NCI-H2171 (cell line): ENCODE measurements at regions not wholly inside any gene's neighbourhood (a gene's known extent, or its start where the extent isn't known, plus 50 kb on each side); places are given as distances from the start of the nearest gene placed in this dataset.

Experiments
- DNase-seq: peaks from one replicate; lab custom pipeline; 2025; lab: John Stamatoyannopoulos, UW

DNA sequence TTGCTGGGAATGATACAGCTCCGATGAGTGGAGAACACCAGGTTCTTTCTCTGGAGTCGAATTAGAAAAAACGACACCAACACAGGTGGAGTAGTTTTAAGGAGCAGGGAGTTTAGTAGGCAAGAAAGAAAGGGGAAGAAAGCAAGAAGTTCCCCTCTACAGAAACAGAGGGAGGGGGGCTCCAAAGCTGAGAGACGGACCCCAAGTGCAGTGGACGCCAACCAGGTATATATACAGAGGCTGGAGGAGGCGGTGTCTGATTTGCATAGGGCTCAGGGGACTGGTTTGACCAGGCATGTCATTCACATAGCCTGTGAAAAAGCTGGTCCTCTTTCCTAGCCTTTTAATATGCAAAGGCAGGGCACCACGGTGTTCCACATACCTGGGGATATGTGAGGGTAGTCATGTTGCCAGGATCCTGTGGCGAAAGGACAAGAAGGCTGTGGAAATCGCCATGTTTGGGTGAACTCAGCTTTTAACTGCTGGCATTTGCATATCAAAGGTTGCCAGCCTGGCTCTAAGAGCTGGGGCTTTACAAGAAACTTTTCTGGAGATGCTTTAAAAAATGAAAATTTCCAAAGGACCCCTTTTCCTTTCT, 887.4 kb upstream of the EPHA6 start:
- no peak for DNase-seq

DNA sequence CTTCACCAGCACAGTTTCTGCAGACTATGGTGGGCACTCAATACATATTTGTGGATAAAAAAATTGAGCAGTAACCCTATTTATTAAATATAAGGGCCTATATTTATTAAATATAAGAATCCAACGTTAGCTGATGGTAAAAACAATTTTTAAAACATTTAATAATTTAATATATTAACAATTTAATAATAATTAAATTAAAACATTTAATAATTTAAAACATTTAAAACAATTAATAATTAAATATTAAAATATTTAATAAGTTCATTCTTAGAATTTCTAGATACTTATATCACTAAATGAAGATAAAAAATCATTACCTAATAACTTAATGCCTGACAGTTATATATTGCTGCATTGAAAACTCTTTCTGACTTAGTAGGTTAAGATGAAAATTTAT, 880.2 kb upstream of the EPHA6 start:
- DNase-seq = no peak

DNA sequence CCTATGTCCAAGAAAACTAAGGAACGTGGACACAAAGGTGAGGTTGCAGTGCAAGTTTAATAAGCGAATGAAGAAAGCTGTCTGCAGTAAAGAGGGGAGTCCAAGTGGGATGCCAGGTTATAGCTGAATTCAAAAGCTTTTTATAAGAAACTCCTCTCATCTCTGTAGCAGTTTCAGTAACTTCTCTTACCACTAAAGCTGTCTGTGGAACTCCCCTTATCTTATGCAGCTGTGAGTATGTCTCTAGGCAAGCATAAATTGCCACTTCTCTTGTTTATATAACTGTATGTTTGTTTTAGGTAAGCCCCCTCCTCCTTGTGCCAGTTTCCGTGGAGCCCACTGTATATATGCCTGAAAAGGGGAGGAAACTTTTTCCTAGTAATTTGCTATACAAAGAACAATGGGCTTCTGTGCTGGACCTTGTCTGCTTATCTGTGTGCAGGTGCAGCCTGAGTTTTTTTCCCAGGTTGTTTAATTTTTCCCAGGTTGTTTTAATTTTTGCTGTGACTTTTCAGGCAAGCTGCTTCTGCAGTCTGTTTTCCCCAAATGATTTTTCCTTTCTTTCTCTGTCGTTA, 875.1 kb upstream of the EPHA6 start:
- no peak for DNase-seq

DNA sequence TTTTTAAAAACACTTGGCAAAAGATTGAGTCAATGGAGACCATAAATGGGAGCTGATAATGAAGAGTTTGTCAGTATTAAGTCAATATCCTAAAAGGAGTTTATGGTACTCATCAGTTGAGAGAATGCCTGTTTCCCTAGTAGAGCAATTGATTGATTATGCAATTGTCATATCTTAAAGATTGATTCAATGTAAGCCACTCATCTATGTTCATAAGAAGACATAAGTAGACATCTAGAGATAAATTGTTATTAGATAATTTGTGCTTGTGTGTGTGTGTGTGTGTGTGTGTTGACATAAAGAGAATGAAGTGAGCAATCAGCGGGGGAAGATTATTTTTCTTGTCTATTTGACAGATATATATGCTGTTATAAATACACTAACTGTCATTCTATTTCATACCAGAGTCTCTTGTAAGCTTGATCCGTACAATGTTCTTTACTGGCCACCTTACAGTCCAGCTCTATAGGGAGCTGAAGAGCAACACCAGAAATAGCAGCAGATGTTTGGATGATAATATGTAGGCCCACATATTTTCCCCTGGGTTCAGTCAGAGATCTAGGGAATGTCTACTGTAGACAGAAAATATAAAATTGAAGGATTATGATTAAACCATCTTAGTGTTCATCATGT, 848.6 kb upstream of the EPHA6 start:
- no peak for DNase-seq

DNA sequence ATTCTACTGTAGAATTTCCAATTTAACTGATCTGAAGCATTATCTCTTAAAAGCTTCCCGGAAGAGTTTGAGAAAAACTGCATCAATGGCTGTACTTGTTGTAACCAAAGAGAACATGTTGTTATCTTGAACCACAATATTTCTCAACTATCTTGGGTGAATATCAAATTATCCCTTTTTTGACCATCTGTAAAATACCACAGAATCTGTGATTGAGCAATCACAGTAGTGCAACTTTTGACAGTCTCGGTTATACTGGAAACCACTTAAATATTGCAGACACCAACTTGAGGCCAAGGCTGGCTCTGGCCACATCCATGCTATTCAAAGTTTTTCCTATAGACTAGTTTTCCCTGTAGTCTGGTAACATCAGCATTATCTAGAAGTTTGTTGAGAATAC, 842.8 kb upstream of the EPHA6 start:
- DNase-seq = no peak

DNA sequence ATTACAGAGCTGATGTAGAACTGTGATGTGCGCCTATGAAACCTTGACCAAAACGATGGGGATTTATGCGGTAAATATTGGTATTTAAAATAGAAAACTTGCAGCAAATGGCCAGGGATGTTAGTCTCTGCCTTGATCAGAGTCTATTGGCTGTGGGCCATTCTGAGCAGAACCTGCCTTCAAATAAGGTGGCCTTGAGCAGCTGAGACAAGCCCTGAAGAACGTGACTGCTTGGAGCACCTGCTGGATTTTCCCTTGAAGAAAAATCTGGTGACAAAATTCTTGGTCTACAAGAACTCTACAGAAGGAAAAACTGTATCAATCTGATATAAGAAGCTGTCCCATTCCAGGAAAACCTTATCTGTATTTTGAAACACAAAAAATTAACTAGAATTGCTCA, 820.1 kb upstream of the EPHA6 start:
- no peak for DNase-seq

DNA sequence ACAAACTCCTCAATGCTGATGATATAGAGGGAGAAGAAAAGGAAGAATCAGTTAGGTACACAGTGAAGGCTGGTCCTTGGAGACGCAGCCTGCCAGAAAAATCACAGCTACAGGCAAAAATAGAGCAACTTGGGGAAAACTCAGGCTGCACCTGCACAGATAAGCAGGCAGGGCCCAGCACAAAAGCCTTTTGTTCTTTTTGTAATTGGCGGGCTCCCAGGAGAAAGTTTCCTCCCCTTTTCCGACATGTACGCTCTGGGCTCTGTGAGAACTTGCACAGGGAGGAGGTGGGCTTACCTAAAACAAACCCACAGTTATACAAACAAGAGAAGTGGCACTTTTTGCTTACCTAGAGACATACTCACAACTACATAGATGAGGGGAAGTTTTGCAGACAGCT, 813.4 kb upstream of the EPHA6 start:
- no peak for DNase-seq

DNA sequence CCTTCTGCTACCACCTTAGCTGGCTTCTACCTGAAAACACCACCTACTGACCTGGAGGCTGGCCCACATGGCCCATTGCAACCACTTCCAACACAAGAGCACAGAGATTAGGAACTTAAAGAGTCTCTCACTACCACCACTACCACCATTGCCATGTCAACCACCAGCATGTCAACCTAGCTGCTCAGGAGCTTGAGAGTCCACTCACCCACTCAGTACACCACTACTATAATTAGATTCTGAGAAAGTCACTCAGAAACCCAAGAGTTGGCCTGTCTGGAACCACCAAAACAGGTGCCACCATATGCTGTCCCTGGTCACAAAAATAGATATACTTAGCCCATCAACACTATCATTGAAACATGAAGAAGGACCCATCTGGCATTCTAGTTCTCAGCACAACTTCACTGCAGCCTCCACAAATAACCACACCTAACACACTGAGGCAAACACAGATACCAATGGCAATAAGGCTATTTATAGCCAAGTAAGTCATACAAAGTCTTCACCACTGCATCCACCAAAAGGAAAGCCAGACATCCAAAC, 806.7 kb upstream of the EPHA6 start:
- no peak for DNase-seq

DNA sequence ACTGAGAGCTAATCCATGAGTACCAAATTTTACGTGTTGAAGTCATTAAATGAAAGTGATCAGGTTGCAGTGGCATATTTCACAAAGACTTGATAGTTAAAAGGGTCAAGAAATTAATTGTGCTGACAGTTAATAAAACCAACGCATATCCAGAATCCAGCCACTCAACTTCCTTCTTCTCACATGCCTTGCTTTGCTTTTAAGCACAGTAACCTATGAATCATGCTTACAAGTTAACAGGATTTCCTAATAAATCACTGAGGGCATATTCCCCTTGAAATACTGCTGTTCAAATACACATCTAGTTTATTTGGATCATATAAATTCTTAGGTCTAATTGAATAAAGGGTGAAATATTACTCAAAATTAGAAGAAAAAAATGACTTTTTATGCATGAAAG, 801.5 kb upstream of the EPHA6 start:
- no peak for DNase-seq

DNA sequence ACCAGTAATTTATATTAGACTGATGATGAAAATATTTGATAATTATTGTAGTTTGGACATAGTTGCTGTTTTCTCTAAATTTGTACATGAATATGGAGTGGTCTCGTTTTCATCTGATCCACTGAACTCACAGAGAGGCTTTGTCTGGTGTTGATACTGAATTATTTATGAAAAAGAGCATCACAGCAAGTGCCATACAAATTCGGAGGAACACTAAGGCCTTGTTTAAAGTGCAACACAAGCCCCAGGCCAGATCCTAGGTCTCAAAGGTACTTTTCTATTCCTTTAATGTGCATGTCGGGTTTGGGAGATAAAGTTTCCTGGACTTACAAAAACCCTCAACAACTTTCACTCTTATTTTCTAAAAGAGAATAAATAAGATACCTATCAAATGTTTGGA, 796.8 kb upstream of the EPHA6 start:
- DNase-seq = no peak

DNA sequence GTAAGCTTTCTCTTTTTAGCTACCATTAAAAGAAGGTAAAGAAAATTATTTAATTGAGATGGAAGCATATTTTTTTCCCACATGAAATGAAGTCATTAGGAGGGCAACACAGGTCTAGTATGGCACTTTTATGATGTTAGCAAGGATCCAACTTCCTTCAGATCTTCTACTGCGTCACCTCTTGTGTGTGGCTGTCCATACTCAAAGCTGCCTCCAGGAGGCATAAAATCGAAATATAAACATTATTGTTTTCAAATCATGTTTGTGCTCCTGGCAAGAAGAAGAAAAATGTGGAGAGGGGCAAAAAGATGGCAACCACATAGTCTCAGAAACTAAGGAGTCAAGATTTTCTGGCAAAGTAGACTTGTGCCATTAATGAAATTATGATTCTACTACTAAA, 791.7 kb upstream of the EPHA6 start:
- DNase-seq = no peak

DNA sequence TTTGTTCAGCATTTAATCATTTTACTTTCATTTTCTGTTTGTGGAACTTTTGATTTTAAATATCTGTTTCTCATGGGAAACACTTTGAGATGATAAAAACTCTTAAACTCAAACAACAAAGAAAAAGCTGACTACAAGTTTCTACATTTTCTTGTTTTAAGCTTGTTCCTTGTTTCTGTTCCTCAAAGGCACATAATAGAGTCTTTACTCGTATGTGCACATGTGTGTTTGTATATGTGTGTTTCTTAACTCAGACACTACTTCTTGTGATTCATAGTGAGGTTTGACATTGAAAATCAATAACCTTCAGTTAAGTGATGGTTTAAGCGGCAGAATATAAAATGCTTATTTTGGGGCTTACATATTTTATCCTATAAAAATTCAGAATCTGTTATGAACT, 786.7 kb upstream of the EPHA6 start:
- DNase-seq = no peak

DNA sequence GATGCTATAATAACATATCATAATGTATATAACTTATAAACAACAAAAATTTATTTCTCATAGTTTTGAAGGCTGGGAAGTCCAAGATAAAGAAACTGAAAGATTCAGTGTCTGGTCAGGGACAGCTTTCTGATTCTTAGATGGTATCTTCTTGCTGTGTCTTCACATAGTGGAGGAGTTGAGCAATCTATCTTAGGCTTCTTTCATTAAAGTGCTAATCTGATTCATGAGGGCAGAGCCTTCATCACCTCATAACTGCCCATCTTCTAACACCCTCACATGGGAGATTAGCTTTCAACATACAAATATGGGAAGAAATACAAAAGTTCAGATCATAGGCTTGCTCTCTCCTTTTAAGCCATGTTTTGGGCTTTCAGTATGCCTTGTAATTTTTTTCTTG, 774.8 kb upstream of the EPHA6 start:
- no peak for DNase-seq

DNA sequence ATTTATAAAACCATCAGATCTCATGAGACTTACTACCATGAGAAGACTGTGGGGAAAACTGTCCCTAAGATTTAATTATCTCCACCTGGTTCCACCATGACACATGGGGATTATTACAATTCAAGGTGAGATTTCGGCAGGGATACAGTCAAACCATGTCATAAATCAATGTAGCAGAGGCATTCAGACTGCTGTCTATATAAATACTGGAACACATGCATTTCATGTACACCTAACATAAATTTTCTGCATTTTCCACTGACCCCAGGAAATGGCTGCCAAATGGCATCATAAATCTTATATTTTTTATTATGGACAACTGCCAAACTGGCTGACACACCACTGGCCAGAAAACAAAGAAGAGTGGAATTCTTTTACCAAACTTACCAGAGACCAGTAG, 755.1 kb upstream of the EPHA6 start:
- DNase-seq = no peak

DNA sequence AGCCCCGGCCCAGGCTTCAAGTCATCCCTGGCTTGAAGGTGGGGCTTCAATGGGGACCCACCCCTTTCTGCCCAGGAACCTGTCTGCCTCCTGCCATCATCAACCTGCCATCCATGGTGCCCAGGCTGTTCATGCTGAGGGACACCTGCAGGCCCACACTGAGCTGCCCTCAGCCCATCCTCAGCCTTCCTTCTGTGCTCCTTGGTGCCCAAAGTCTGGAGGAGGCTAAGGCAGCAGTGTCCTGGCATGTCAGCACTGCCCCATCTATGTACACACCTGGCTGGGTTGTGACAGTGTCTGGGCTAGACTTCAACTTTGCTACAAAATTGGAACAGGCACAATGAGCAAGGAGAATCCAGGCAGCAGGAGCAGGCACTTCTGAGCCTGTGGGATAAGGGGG, 745.3 kb upstream of the EPHA6 start:
- no peak for DNase-seq

DNA sequence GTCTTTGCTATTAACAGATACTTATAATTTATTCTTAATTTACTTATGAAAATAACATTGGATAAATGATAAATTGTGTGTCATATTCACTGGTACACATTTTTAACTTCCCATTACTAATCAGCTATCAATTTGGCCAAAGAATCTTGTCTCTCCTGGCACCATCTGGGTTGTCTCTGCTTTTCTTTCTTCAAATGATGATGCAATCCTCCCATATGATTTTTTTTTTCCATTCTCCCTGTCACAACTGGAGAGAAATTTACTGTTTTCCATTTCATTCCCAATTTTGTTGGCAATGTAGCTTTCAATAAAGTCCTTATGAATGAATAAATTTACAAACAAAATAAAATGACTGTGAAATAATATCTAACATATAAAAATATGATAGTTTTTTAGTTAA, 743.7 kb upstream of the EPHA6 start:
- no peak for DNase-seq

DNA sequence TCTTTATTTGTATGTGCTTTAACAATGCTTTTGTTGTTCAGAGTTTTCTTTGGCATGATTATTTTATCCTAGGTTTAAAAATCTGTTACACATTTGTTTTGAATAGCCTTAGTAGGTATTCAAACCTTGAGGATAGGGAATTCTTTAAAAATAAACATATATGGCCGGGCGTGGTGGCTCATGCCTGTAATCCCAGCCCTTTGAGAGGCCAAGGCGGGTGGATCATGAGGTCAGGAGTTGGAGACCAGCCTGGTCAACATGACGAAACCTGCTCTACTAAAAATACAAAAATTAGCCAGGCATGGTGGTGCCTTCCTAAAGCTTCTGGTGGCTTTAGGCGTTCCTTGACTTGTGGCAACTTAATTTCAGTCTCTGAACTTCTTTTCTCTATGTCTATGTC, 743.3 kb upstream of the EPHA6 start:
- DNase-seq = no peak

DNA sequence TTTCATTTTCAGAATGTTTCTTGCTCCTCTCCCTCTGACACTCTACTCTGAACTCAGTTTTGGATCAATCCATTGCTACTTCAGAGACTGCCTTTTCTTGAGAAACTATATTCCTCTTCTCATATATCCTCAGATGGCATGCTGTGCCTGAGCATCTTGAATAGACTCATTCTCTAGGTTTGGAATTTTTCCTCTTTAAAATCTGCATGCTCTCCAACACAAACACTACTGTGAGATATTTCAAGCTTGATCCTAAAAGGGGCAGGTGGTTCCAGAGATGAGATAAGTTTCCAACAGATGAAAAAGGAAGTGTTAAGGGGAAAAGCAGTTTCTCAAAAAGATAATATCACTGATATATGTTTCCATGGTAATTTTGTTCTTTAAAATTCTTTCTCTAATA, 742.2 kb upstream of the EPHA6 start:
- no peak for DNase-seq

DNA sequence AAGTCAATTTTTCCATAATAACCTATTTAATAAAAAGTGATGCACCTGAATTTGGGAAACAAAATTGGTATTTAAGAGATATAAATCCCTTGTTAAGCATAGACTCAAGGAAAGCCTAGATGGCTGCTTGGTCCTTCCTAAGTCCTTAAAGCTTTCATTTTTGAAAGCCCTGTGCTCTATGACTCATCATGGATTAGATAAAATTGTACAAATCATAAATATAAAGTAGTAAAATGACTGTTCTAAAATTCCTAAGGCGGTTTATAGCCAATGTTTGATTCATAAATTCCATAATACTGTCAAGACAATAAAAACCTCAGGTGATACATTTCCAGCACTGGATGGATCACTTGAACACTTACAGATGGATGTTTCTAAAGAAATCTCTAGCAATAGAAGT, 730.8 kb upstream of the EPHA6 start:
- DNase-seq = no peak

DNA sequence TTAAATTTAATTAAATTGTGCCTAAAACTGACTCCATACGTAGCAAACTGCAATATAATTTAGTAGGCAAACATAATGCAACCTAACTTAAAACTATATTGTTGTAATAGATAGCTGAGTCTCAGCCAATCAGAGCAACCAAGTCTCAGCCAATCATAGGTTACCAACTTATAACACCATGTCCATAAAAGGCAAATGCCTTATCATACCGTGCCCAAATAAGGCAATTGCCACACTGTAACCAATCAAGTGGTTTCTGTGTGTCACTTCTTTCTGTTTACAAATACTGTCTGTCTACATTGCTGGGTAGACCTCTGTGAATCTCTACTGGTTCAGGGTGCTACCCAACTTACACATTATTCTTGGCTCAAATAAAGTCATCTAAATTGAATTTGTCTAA, 728.4 kb upstream of the EPHA6 start:
- no peak for DNase-seq

DNA sequence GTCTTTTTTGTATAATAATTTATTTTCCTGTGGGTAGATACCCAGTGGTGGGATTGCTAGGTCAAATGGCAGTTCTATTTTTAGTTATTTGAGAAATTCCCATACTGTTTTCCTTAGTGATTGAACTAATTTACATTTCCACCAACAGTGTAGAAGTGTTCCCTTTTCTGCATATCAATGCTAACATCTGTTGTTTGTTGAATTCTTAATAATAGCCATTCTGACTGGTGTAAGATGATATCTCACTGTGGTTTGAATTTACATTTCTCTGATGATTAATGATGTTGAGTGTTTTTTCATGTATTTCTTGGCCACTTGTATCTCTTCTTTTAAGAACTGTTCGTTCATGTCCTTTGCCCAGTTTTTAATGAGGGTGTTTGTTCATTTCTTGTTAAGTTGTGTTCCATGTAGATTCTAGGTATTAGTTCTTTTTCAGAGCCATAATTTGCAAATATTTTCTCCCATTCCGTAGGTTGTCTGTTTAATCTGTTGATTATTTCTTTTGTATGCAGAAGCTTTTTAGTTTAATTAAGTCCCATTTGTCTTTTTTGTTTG, 713.3 kb upstream of the EPHA6 start:
- DNase-seq = no peak

DNA sequence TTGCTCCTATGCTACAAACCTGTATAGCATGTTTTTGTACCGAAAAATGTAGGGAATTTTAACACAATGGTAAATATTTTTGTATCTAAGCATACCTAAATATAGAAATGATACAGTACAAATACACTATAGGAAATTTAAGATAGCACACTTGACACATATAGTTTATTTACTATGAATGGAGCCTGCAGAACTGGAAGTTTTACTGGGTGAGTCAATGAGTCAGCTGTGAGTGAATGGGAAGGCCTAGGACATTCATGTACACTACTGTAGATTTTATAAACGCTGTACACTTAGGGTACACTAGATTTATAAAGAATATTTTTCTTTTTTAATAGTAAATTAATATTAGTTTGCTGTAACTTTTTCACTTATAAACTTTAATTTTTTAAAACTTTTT, 707.7 kb upstream of the EPHA6 start:
- DNase-seq = no peak
